Sigmoid colon (tissue), 6 donors: ENCODE measurements at regions not wholly inside any gene's neighbourhood (a gene's known extent, or its start where the extent isn't known, plus 50 kb on each side); places are given as distances from the start of the nearest gene placed in this dataset.
"Not testable (repeated sequence)": the region's sequence is repeated elsewhere in the genome, so short reads cannot be mapped to it uniquely, and the experiment has no call there.

Experiments
- DNase-seq: peaks from one replicate; pipeline ENCODE4 v3.0.0-alpha.2; 2019
- H3K27ac ChIP-seq, 4 donors: fragments of 200-600 bp; sonication (generic); one replicate each; pipeline ENCODE4 v1.5.1; 2016 to 2019; ENCODE audit warnings: mild to moderate bottlenecking in 1 of 4
- H3K27me3 ChIP-seq, 3 donors: fragments of 200-600 bp; sonication (generic); one replicate each; pipeline ENCODE4 v1.5.1; 2019; ENCODE audit warnings: mild to moderate bottlenecking in 1 of 3
- H3K36me3 ChIP-seq, 4 donors: fragments of 200-600 bp; sonication (generic); one replicate each; pipeline ENCODE4 v1.5.1; 2016 to 2019
- H3K4me1 ChIP-seq, 4 donors: fragments of 200-600 bp; sonication (generic); one replicate each; pipeline ENCODE4 v1.5.1; 2017 to 2019
- H3K4me3 ChIP-seq, 4 donors: fragments of 200-600 bp; sonication (generic); one replicate each; pipeline ENCODE4 v1.5.1; 2017 to 2019; ENCODE audit warnings: mild to moderate bottlenecking in 2 of 4, moderate library complexity in 1 of 4
- H3K9me3 ChIP-seq, 4 donors: fragments of 200-600 bp in 3 of 4; sonication (generic) in 3 of 4; one replicate each; pipeline versions ENCODE4 v1.5.1 to v1.6.1; 2013 to 2019
- EP300 ChIP-seq, 4 donors: sonication (generic); formaldehyde crosslinking; IDR thresholded peaks; one replicate each; pipeline ENCODE4 v1.6.1; 2017; ENCODE audit warnings: antibody characterized with exemption in 4 of 4
- POLR2A ChIP-seq, 2 donors: fragments of 450-650 bp; IDR thresholded peaks; one replicate each; pipeline ENCODE4 v1.6.1; 2016; ENCODE audit warnings: antibody characterized with exemption in 2 of 2, mild to moderate bottlenecking in 2 of 2, moderate library complexity in 2 of 2
- POLR2AphosphoS5 ChIP-seq, 4 donors: sonication (generic); formaldehyde crosslinking; IDR thresholded peaks; one replicate each; pipeline ENCODE4 v1.6.1; 2017; ENCODE audit warnings: antibody characterized with exemption in 4 of 4
- WGBS, 2 donors: extraction: QIAGEN DNeasy Blood & Tissue Kit; methylation state at CpG; one replicate each; pipeline ENCODE4 v1.1.7; 2013; 5-methylcytosine and 5-hydroxymethylcytosine counted together
- intact Hi-C: fragments of 100-400 bp; cut with DNase I; formaldehyde crosslinking; loops from one replicate; pipeline ENCODE4 v1.15.1; 2023
- TF ChIP-seq, protein P1 (sequence below), 4 experiments: fragments of 450-650 bp in 3 of 4; fragments of 200-600 bp in 1 of 4; IDR thresholded peaks; one replicate each; pipeline ENCODE4 v1.5.1; 2016 to 2019; ENCODE audit warnings: antibody characterized with exemption in 4 of 4, mild to moderate bottlenecking in 3 of 4, moderate library complexity in 2 of 4
- donor health status: healthy with polysubstance abuse.
- donor health status: healthy.

GRCh38 chr4:38386654-38387188 is 277.3 kb upstream of the KLF3 start:
- H3K4me1 ChIP-seq = peaks cover 0 to 19% (median 10%) of the 10 kb centered on the region in 4 donors
- no peaks in the 10 kb centered on the region for H3K9me3 ChIP-seq
- H3K4me3 ChIP-seq = no peak overlapping the region
- intact Hi-C loops = no loop called here
- TF ChIP-seq EP300 (IDR thresholded peaks at IDR 0.05) (no peak), POLR2AphosphoS5 (IDR thresholded peaks at IDR 0.05) (no peak), POLR2A (IDR thresholded peaks at IDR 0.05) (no peak)
- TF ChIP-seq, protein P1, sequence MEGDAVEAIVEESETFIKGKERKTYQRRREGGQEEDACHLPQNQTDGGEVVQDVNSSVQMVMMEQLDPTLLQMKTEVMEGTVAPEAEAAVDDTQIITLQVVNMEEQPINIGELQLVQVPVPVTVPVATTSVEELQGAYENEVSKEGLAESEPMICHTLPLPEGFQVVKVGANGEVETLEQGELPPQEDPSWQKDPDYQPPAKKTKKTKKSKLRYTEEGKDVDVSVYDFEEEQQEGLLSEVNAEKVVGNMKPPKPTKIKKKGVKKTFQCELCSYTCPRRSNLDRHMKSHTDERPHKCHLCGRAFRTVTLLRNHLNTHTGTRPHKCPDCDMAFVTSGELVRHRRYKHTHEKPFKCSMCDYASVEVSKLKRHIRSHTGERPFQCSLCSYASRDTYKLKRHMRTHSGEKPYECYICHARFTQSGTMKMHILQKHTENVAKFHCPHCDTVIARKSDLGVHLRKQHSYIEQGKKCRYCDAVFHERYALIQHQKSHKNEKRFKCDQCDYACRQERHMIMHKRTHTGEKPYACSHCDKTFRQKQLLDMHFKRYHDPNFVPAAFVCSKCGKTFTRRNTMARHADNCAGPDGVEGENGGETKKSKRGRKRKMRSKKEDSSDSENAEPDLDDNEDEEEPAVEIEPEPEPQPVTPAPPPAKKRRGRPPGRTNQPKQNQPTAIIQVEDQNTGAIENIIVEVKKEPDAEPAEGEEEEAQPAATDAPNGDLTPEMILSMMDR (IDR thresholded peaks at IDR 0.05) = no peak
- no peaks in the 10 kb centered on the region for H3K36me3 ChIP-seq
- DNase-seq = no peak
- peak overlapping the region in 2 of 4 donors; percentile 19 to 52 for H3K27ac ChIP-seq
- 11 to 52% methylated on average over 2 of the region's 2 CpGs for WGBS, 2 donors
- no peaks in the 10 kb centered on the region for H3K27me3 ChIP-seq

DNA sequence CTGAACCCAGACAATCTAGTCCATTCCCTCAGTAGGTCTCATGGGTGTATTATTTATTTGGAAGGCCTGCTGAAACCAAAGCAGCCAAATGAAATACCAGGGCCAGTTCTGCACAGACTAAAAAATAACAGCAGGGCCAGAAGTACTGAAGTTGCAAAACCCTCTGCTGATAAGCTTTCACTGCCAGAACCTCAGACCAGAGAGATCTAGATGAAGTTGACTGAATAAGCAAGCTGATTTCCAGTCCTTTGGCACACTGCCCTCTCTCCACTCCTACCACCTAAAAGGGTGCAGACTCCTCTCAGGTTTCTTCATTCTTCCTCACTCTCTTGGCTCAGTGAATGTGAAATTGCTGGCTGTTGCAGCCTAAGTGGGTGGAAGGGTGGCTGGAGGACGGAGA is 276.7 kb upstream of the KLF3 start:
- Histone ChIP-seq H3K4me3 (no peak overlapping the region), H3K36me3 (no peaks in the 10 kb centered on the region), H3K4me1 (peaks cover 0 to 19% (median 10%) of the 10 kb centered on the region in 4 donors), H3K9me3 (peaks cover 0 to 3% (median 0%) of the 10 kb centered on the region in 4 donors), H3K27me3 (no peaks in the 10 kb centered on the region), H3K27ac (peak overlapping the region in 1 of 4 donors; percentile 2)
- peak; percentile 81 for DNase-seq
- 74 to 83% methylated on average over 1 of the region's 1 CpG for WGBS, 2 donors
- intact Hi-C loops = no loop called here
- TF ChIP-seq EP300 (IDR thresholded peaks at IDR 0.05) (no peak), POLR2A (IDR thresholded peaks at IDR 0.05) (no peak), POLR2AphosphoS5 (IDR thresholded peaks at IDR 0.05) (no peak)
- TF ChIP-seq, protein P1 (IDR thresholded peaks at IDR 0.05) = no peak

GRCh38 chr4:38387819-38388218 is 276.2 kb upstream of the KLF3 start:
- Histone ChIP-seq H3K4me1 (peaks cover 0 to 19% (median 10%) of the 10 kb centered on the region in 4 donors), H3K9me3 (peaks cover 0 to 4% (median 0%) of the 10 kb centered on the region in 4 donors), H3K36me3 (no peaks in the 10 kb centered on the region), H3K4me3 (no peak overlapping the region), H3K27me3 (no peaks in the 10 kb centered on the region), H3K27ac (peak overlapping the region in 1 of 4 donors; percentile 2)
- WGBS, 2 donors = 75 to 88% methylated on average over 5 of the region's 5 CpGs
- no peak for DNase-seq
- intact Hi-C loops = no loop called here
- TF ChIP-seq POLR2A (IDR thresholded peaks at IDR 0.05) (no peak), POLR2AphosphoS5 (IDR thresholded peaks at IDR 0.05) (no peak), EP300 (IDR thresholded peaks at IDR 0.05) (no peak)
- TF ChIP-seq, protein P1 (IDR thresholded peaks at IDR 0.05) = no peak

GRCh38 chr4:38388907-38389306 is 275.1 kb upstream of the KLF3 start:
- H3K27ac ChIP-seq, H3K27me3 ChIP-seq, DNase-seq, intact Hi-C loops, H3K9me3 ChIP-seq, H3K4me3 ChIP-seq, H3K36me3 ChIP-seq: not testable (repeated sequence)
- H3K4me1 ChIP-seq = peaks cover 0 to 12% (median 10%) of the 10 kb centered on the region in 4 donors
- 0 to 100% methylated on average over 1 of the region's 1 CpG for WGBS, 2 donors

- Histone ChIP-seq H3K9me3 (peaks cover 0 to 4% (median 0%) of the 10 kb centered on the region in 4 donors), H3K4me1 (peaks cover 0 to 11% (median 9%) of the 10 kb centered on the region in 4 donors), H3K27ac (no peak overlapping the region), H3K27me3 (no peaks in the 10 kb centered on the region), H3K36me3 (no peaks in the 10 kb centered on the region), H3K4me3 (no peak overlapping the region)
- intact Hi-C loops = no loop called here
- no peak for DNase-seq
- TF ChIP-seq POLR2AphosphoS5 (IDR thresholded peaks at IDR 0.05) (no peak), POLR2A (IDR thresholded peaks at IDR 0.05) (no peak), EP300 (IDR thresholded peaks at IDR 0.05) (no peak)
- TF ChIP-seq, protein P1 (IDR thresholded peaks at IDR 0.05) = no peak
Observed at GRCh38 chr4:38390969-38391545, 272.9 kb upstream of the KLF3 start.
